ENCODE measurements at regions not wholly inside any gene's neighbourhood (a gene's known extent, or its start where the extent isn't known, plus 50 kb on each side); places are given as distances from the start of the nearest gene placed in this dataset.

DNA sequence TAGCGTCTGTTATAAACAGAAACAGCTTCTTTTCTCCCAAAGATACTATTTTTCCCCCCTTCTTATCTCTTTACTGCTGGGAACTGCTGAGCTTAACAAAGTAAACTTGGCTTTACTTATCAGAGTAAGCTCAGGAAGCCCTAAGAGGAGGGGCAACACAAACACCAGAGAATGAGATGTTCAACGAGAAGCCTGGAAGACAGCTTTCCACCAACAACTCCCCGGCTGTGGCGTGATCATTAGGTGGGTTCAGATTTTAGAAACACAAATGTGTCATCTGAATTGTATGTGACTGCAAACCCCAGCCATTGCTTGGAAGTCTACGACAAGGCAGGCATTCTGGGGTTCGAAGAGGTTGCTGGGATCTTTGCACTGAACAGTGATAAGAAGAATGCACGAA lies 181.2 kb upstream of the ESRRG start:
- Histone ChIP-seq H3K4me2 (ENCODE audit: low read length) (no peak overlapping the region), H3K36me3 (ENCODE audit: control insufficient read depth, low read length) (no peaks in the 10 kb centered on the region), H3K4me3 (ENCODE audit: low read length) (no peak overlapping the region), H3K27me3 (ENCODE audit: control insufficient read depth, low read length) (no peaks in the 10 kb centered on the region), H3K27ac (ENCODE audit: low read depth, low read length) (no peak overlapping the region), H4K20me1 (ENCODE audit: control insufficient read depth, insufficient read depth, low read depth, low read length) (no peaks in the 10 kb centered on the region), H3F3A (ENCODE audit: control insufficient read depth, insufficient read depth) (no peaks in the 10 kb centered on the region), H3K79me2 (ENCODE audit: control insufficient read depth, low read length) (no peaks in the 10 kb centered on the region), H3K9me2 (replicated peaks; ENCODE audit: control insufficient read depth, low read length) (no peaks in the 10 kb centered on the region), H3K4me1 (ENCODE audit: control insufficient read depth, low read length) (no peaks in the 10 kb centered on the region), H3K9me3 (ENCODE audit: control insufficient read depth, insufficient read depth, low read length) (no peaks in the 10 kb centered on the region)
- TF ChIP-seq EZH2phosphoT487 (IDR thresholded peaks at IDR 0.05; ENCODE audit: borderline replicate concordance, low read length): no peak
- TF ChIP-seq, protein P1, sequence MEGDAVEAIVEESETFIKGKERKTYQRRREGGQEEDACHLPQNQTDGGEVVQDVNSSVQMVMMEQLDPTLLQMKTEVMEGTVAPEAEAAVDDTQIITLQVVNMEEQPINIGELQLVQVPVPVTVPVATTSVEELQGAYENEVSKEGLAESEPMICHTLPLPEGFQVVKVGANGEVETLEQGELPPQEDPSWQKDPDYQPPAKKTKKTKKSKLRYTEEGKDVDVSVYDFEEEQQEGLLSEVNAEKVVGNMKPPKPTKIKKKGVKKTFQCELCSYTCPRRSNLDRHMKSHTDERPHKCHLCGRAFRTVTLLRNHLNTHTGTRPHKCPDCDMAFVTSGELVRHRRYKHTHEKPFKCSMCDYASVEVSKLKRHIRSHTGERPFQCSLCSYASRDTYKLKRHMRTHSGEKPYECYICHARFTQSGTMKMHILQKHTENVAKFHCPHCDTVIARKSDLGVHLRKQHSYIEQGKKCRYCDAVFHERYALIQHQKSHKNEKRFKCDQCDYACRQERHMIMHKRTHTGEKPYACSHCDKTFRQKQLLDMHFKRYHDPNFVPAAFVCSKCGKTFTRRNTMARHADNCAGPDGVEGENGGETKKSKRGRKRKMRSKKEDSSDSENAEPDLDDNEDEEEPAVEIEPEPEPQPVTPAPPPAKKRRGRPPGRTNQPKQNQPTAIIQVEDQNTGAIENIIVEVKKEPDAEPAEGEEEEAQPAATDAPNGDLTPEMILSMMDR (IDR thresholded peaks at IDR 0.05; ENCODE audit: low read depth, low read length, poor library complexity, severe bottlenecking): no peak

DNA sequence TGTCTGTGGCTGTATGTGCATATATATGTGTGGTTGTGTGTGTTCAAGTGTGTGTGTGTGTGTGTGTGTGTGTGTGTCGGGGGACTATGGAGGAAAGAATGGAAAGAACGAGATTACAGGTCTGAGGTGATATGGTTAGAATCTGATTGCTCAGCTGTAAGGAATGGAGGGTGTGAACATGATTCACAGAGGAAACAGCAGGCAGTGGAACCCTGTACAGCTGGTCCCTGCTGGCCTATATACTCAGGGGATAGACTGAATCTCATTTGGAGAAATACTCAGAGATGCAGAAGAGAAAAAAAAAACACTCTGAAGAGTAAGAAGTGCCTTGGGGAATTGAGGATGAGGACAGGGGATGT lies 180.1 kb upstream of the ESRRG start:
- no peak overlapping the region for H3K4me2 ChIP-seq (ENCODE audit: low read length)

DNA sequence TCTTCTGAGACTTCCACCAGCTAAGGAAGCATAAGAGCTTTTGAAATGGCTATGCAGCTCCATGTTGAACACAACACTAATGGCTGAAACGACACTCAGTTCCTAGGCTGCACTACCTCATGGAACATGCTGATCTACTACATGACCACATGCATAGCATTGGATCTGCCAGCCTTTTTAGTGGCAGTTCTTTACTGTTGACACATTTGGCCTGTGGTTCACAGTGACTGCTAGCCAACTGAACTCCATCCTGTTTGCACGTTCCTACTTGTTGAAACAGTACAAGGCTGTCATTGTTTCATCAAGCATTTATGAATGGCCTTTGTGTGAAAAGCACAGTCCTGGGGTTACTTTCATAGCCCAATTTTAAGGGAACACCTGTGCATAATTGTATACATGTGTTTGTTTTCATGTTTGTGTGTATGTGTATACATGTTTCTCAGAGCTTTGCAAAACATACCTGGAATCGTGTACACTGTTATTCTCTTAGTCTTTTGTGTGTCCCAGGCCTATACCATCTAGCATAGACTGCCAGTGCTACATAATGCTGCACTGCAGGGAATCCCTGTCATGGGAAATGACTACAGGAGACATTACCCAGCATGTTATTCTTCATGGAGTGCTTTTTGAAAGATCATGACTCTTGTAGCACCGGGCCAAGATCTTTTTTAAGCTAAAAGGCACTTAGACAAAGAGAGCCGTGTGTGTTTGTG lies 179.6 kb upstream of the ESRRG start:
- Histone ChIP-seq H3K4me2 (ENCODE audit: low read length) (no peak overlapping the region), H4K20me1 (ENCODE audit: control insufficient read depth, insufficient read depth, low read depth, low read length) (no peaks in the 10 kb centered on the region), H3F3A (ENCODE audit: control insufficient read depth, insufficient read depth) (no peaks in the 10 kb centered on the region), H3K9me3 (ENCODE audit: control insufficient read depth, insufficient read depth, low read length) (no peaks in the 10 kb centered on the region), H3K4me3 (ENCODE audit: low read length) (no peak overlapping the region), H3K9me2 (replicated peaks; ENCODE audit: control insufficient read depth, low read length) (no peaks in the 10 kb centered on the region), H3K79me2 (ENCODE audit: control insufficient read depth, low read length) (no peaks in the 10 kb centered on the region), H3K27ac (ENCODE audit: low read depth, low read length) (no peak overlapping the region), H3K36me3 (ENCODE audit: control insufficient read depth, low read length) (no peaks in the 10 kb centered on the region), H3K4me1 (ENCODE audit: control insufficient read depth, low read length) (no peaks in the 10 kb centered on the region), H3K27me3 (ENCODE audit: control insufficient read depth, low read length) (no peaks in the 10 kb centered on the region)
- TF ChIP-seq EZH2phosphoT487 (IDR thresholded peaks at IDR 0.05; ENCODE audit: borderline replicate concordance, low read length): no peak
- TF ChIP-seq, protein P1 (IDR thresholded peaks at IDR 0.05; ENCODE audit: low read depth, low read length, poor library complexity, severe bottlenecking): no peak

More for the DNA sequence above, 180.1 kb upstream of the ESRRG start:
- Histone ChIP-seq H3K27me3 (ENCODE audit: control insufficient read depth, low read length) (no peaks in the 10 kb centered on the region), H3K9me3 (ENCODE audit: control insufficient read depth, insufficient read depth, low read length) (no peaks in the 10 kb centered on the region), H3K9me2 (replicated peaks; ENCODE audit: control insufficient read depth, low read length) (no peaks in the 10 kb centered on the region), H3K4me3 (ENCODE audit: low read length) (no peak overlapping the region), H4K20me1 (ENCODE audit: control insufficient read depth, insufficient read depth, low read depth, low read length) (no peaks in the 10 kb centered on the region), H3K79me2 (ENCODE audit: control insufficient read depth, low read length) (no peaks in the 10 kb centered on the region), H3K4me1 (ENCODE audit: control insufficient read depth, low read length) (no peaks in the 10 kb centered on the region), H3K36me3 (ENCODE audit: control insufficient read depth, low read length) (no peaks in the 10 kb centered on the region), H3K27ac (ENCODE audit: low read depth, low read length) (no peak overlapping the region), H3F3A (ENCODE audit: control insufficient read depth, insufficient read depth) (no peaks in the 10 kb centered on the region)
- TF ChIP-seq, protein P1 (IDR thresholded peaks at IDR 0.05; ENCODE audit: low read depth, low read length, poor library complexity, severe bottlenecking): no peak
- no peak for TF ChIP-seq EZH2phosphoT487 (IDR thresholded peaks at IDR 0.05; ENCODE audit: borderline replicate concordance, low read length)

All from DOHH2 (cell line).